HG02610 (cell line): ENCODE measurements at regions not wholly inside any gene's neighbourhood (a gene's known extent, or its start where the extent isn't known, plus 50 kb on each side); places are given as distances from the start of the nearest gene placed in this dataset.
"Not testable (repeated sequence)": the region's sequence is repeated elsewhere in the genome, so short reads cannot be mapped to it uniquely, and the experiment has no call there.

Source experiments
- ATAC-seq: cut with Tn5 transposase; IDR thresholded peaks from one replicate; pipeline ENCODE4 v1.9.1; 2021; ENCODE audit warnings: mild to moderate bottlenecking, moderate library complexity; ENCODE audit not compliant: unreplicated experiment

DNA sequence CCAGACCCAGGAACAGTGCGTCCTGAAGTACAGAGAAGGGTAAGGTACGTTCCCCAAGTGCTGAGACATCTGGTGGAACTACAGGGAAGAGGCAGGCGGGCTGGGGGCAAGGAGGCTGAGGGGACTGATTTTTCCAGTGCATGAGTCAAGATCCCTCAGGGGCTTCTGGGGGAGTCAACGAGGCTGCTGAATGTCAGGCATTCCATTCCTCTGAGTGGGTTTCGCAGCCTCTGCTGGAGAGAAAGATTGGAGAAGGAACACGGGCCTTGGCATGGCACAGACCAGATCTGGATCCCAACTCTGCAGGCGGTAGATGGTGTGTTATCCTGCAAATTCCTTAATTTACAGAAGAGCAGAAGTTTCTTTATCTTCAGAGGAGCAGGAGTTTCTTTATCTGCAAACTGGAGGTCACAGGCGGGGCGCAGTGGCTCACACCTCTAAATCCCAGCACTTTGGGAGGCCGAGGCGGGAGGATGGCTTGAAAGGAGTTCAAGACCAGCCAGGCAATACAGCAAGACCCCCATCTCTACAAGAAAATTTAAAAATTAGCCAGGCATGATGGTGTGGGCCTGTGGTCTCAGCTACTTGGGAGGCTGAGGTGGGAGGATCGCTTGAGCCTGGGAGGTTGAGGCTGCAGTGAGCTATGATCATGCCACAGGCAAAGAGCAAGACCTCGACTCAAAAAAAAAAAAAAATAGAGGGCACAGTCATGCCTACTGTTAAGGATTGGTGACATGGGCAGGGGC, 132.6 kb upstream of the MAP1LC3B2 start:
- no peak for ATAC-seq

DNA sequence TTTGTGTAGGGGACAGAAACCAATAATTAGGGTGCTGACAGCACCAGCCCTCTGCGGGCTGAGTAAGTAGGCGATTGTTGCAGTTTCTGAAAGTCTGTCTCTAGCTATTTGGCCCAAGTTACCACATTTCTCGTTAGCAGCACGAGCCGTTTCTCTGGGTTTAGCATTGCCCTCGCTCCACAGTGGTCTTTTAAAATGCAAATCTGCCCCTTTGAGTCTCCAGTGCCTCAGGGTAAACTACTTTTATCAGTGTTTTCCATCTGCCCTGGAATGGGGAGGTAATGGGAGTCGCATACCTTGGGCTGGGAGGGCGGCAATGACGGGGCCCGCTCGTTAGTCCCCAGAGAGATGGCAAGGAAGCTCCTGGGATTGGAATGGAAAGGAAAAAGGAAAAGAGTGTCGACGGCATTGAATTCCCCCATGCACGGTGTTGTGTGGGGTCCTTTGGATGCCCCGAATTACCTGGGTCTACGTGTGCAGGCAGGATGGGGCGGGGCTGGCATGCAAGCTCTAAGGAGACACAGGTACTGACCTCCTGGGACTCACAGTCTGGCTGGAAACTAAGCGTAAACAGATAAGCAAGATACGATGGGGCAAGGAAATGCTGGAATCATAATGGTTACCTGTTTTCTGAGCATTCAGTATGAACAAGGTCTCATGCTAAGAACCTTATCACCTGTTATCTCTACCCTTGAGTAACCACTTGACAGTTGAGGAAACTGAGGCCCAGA, 131.8 kb upstream of the MAP1LC3B2 start:
- ATAC-seq = no peak

- no peak for ATAC-seq
Observed at GRCh38 chr12:116429826-116430360, 129.3 kb upstream of the MAP1LC3B2 start.

GRCh38 chr12:116430911-116431565, 128.1 kb upstream of the MAP1LC3B2 start:
- no peak for ATAC-seq

DNA sequence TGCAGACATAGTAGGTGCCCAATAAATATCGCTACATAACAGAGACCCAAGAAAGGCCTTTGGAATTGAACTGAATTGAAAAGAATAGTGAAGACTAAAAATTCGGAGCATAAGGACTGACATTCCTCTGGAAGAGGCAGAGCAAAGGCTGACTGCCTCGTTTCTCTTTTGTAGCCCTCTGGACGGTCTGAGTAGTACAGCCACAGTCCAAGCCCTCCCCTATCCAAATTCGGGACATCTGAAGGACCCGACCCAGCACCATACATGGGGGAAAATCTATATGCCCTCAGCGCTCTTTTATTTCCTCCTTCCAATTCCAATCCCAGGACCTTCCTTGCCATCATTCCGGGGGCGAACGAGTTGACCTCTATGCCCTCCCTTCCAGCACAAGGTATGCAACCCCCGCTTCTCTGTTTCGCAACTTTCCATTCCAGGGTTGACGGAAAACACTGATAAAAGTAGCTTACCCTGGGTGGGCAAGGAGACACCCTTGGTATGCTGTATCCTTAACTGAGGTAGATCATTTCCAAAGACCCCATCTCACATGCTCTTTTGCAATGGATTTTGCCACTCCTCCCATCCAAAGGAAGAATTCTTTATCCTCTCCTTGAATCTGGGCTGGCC, 127.4 kb upstream of the MAP1LC3B2 start:
- no peak for ATAC-seq

DNA sequence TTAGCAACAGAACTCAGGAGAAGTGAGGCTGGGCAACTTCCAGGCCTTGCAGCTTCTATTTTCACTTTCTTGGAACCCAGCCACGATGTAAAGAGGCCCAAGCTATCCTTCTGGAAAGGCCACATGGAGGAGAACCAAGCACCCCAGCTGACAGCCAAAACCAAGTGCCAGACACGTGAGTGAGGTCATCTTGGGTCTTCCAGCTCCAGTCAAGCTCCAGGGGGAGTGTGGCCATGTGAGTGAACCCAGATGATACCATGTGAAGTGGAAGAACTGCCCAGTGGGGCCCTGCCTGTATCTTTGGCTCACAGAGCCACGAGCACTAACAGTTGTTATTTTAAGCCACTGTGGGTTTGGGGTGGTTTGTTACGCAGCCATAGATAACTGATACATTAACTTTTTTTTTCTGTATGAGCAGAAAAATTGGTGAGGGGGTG, 126.8 kb upstream of the MAP1LC3B2 start:
- no peak for ATAC-seq

GRCh38 chr12:116433249-116433648, 125.9 kb upstream of the MAP1LC3B2 start:
- ATAC-seq = no peak

DNA sequence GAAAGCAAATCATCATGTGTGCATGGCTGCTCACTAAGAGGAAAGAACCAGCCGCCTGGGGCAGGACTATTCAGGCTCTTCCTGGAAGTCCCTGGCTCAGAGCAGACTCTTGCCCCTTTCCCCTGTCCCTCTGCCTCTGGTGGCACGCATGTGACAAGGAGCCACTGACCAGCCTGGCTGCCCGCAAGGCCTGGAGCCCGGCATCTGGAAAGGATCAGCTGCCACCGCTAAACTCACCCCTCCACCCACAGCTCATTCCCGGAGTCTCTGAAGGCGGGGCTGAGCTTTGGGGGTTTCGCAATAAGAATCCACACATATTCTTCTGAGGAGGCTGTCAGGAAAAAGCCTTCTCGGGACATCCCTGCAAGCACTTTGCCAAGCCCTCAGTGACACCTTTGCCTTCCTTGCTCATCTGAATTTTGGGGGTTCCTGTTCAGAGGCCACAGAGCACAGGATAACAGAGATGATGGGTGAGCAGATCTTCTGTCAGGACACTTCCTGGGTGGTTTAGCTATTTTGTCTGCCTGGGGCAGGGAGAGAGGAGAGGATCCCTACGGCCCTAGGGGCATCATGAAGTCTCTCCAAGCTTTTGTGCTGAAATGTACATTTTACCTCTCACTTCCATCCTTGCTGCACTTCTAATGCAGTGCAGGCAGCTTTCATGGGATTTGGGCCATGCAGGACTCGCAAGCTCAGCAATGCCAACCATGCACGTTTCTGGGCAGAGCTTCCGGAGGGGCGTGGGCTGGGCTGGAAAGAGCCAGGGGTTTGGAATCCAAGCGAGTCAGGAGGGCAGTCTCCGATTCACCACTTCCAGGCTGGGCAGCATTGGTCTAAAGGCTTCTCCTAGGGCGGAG, 124.8 kb upstream of the MAP1LC3B2 start:
- no peak for ATAC-seq

DNA sequence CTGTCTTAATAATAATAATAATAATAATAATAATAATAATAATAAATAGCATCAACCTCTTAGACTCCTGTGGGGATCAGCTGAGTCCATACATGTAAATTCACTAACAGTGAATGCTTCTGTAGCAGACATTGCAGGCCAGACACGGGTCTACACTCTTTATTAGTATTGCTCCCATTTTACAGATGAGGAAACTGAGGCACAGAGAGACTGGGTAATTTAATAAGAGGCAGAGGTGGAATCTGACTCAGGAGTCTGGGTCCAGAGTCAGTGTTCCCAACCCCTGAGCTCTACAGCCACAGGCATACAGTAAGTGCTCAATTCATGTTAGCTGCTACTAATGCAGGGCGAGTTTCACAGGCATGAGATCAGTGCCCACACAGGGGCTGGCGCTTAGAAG, 123.2 kb upstream of the MAP1LC3B2 start:
- no peak for ATAC-seq

- no peak for ATAC-seq
Observed at GRCh38 chr12:116436561-116437249, 122.5 kb upstream of the MAP1LC3B2 start.

DNA sequence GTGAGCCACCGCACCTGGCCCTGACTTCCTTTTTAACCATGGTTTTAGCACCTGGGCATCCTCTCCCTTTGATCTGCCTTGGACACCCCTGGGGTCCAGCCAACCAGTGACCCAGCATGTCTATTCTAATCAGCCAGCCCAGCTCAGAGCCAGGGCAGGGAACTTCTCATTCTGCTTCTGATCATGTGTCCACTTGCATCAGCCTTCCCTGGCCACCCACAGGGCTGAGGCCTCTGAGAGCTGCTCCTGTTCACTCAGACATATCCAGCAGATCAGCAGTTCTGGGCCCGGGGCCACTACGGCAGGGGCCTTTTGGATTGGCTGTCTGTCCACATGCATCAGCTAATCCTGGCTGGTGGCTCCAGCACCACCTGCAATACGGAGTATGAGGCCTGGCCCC, 117.9 kb upstream of the MAP1LC3B2 start:
- no peak for ATAC-seq

GRCh38 chr12:116442304-116442703, 116.9 kb upstream of the MAP1LC3B2 start:
- no peak for ATAC-seq

DNA sequence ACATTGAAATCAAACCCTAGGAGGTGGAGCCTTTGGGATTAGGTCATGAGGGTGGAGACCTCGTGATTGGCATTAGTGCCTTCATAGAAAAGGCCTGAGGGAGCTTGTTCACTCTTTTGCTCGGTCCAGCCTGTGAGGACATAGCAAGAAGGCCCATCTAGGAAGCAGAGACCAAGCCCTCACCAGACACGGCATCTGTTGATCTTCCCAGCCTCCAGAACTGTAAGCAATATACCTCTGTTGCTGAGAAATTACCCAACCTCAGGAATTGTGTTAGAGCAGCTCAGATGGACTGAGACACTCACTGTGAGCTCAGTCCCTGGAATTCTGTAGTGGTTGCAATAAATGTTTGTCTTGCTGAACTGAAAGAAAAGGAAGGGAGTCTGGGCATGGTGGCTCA, 116.2 kb upstream of the MAP1LC3B2 start:
- no peak for ATAC-seq

- ATAC-seq = no peak
Observed at GRCh38 chr12:116443821-116444589, 115.2 kb upstream of the MAP1LC3B2 start.

DNA sequence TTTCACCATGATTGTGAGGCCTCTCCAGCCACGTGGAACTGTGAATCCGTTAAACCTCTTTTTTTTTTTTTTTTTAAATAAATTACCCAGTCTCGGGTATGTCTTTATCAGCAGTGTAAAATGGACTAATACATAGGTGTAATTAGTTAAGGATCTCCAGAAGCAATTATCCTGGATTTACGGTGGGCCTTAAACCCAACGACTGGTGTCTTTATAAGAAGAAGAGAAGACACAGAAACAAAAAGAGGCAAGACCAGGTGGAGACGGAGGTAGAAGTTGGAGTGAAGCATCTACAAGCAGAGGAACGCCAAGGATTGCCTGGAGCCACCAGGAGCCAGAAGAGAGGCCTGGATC, 114.6 kb upstream of the MAP1LC3B2 start:
- no peak for ATAC-seq

DNA sequence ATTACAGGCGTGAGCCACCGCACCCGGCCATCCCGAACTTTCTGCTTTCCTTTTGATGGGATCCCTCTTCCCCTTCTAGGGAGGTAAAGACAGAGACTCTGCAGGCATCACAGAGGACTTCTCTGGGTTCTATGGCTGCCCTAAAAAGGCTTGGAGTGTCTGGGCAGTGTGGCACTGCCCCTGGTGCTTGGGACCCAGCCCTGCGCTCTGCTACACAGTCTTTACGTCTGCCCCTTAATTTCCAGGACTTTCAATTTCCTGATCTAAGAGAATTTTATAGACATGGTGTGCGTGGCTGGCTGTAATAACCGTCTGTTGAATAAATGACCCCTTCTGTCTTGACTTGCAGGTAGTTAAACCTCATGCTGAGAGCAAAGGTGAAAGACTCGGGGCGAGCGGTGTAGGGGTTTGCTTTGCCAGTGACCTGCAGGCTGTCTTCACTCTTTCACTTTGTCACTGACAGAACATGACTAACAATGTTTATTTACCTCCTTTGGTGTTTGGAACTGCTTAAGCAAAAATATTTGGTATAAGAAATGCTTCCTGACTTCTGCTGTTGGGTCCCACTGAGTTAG, 110.9 kb upstream of the MAP1LC3B2 start:
- ATAC-seq = no peak

DNA sequence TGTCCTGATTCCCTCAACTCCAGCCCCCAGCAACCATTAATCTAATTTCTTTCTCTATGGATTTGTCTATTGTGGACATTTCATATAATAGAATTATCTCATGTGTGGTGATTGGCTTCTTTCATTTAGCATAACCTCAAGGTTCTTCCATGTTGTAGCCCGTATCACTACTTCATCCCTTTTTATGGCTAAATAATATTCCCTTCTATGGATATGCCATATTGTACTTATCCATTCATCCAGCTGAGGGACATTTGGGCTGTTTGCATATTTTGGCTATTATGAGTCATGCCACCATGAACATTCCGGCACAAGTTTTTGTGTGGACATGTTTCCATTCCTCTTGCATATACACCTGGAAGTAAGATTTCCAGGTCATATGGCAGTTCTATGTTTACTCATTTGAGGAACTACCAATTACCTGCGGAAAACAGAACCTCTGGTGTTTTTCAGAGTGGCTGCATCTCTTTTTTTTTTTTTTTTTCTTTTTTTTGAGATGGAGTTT, 108.7 kb upstream of the MAP1LC3B2 start:
- no peak for ATAC-seq

- not testable (repeated sequence) for ATAC-seq
Observed at GRCh38 chr12:116452975-116453374, 106.2 kb upstream of the MAP1LC3B2 start.
